ENCODE measurements at regions not wholly inside any gene's neighbourhood (a gene's known extent, or its start where the extent isn't known, plus 50 kb on each side); places are given as distances from the start of the nearest gene placed in this dataset.

DNA sequence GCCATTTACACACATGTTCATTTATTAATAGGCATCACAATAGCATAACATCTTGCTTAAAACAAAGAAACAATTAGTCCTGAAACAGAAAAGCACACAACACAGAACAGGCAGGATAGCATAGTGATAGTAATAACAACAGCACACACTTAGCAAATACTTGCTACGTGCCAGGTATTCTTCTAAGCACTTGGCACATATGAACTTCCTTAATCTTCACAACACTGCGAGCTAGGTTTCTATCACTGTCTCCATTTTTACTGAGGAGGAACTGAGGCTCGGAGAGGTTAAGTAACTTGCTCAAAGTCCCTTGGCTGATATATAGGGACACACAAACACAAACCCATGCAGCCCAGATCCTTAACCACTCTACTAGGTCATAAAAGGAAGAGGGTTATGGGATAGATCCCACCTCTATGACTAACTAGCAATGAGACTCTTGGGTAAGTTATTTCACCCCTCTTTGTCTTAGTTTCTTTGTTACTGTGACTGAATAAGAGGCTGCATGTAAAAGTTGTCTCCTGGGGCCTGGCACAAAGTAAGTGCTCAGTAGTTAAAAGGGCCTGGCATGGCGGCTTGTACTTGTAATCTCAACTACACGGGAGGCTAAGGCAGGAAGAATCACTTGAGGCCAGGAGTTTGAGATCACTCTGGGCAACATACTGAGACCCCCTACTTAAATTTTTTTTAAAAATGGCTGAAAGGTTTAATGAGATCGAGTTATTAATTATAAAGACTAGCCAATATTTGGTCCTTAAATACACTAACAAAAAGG is 181.0 kb upstream of the RHOBTB1 start:
- Histone ChIP-seq H3K4me1 (no peaks in the 10 kb centered on the region), H2AFZ (no peak overlapping the region), H3K36me3 (ENCODE audit: control insufficient read depth, insufficient read depth, low read length) (no peaks in the 10 kb centered on the region), H3K27me3 (ENCODE audit: control insufficient read depth, insufficient read depth, low read length) (no peaks in the 10 kb centered on the region), H3K9me3 (ENCODE audit: control insufficient read depth, low read length) (no peaks in the 10 kb centered on the region), H3K27ac (no peak overlapping the region), H3K9ac (no peak overlapping the region), H3K4me2 (ENCODE audit: low read length) (no peak overlapping the region), H3K4me3 (ENCODE audit: low read depth, low read length) (no peak overlapping the region), H3K79me2 (no peaks in the 10 kb centered on the region)
- TF ChIP-seq, protein P1, sequence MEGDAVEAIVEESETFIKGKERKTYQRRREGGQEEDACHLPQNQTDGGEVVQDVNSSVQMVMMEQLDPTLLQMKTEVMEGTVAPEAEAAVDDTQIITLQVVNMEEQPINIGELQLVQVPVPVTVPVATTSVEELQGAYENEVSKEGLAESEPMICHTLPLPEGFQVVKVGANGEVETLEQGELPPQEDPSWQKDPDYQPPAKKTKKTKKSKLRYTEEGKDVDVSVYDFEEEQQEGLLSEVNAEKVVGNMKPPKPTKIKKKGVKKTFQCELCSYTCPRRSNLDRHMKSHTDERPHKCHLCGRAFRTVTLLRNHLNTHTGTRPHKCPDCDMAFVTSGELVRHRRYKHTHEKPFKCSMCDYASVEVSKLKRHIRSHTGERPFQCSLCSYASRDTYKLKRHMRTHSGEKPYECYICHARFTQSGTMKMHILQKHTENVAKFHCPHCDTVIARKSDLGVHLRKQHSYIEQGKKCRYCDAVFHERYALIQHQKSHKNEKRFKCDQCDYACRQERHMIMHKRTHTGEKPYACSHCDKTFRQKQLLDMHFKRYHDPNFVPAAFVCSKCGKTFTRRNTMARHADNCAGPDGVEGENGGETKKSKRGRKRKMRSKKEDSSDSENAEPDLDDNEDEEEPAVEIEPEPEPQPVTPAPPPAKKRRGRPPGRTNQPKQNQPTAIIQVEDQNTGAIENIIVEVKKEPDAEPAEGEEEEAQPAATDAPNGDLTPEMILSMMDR (IDR thresholded peaks at IDR 0.05), result no peak

DNA sequence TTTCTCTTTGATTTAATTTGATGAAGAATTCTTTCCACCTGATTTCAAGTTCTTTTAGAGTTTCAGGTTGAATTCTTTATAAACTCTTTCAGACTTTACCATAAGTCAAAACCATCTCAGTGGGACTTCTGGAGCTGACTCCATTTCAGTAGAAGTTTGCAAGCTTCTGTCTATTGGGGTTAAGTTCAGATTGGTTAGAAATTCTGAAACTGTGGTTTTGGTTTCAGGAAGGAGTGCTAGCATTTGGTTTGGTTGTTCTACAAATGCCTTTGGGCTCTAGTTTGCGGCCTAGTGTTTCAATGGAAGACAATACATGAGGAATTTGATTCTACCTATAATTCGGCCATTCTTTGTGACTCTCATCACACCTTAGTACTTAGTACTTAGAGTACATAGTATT is 176.8 kb upstream of the RHOBTB1 start:
- H3K9ac ChIP-seq, result no peak overlapping the region
- no peaks in the 10 kb centered on the region for H3K36me3 ChIP-seq (ENCODE audit: control insufficient read depth, insufficient read depth, low read length)
- no peaks in the 10 kb centered on the region for H3K27me3 ChIP-seq (ENCODE audit: control insufficient read depth, insufficient read depth, low read length)
- TF ChIP-seq, protein P1 (IDR thresholded peaks at IDR 0.05), result no peak
- H3K79me2 ChIP-seq, result no peaks in the 10 kb centered on the region
- H3K27ac ChIP-seq, result no peak overlapping the region
- no peaks in the 10 kb centered on the region for H3K4me1 ChIP-seq
- H3K9me3 ChIP-seq (ENCODE audit: control insufficient read depth, low read length), result no peaks in the 10 kb centered on the region
- no peak overlapping the region for H3K4me2 ChIP-seq (ENCODE audit: low read length)
- no peak overlapping the region for H3K4me3 ChIP-seq (ENCODE audit: low read depth, low read length)
- H2AFZ ChIP-seq, result no peak overlapping the region

DNA sequence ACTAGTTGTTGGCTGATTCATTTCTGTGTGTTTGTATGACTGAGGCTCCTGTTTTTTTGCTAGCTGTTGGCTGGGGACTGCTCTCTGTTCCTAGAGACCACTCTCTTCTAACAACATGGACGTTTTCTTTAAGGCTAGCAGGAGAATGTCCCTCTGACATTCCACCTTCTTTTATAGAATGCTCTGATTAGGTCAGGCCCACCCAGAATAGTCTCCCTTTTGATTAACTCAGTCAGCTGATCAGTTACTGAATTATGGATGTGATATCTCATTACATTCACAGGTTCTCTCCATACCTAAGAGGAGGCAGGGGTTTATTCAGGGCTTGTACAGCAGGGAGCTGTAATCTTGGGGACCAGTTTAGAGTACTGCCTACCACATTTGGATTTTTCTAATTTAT is 175.6 kb upstream of the RHOBTB1 start:
- H3K4me1 ChIP-seq, result no peaks in the 10 kb centered on the region
- no peaks in the 10 kb centered on the region for H3K79me2 ChIP-seq
- H3K9ac ChIP-seq, result no peak overlapping the region
- TF ChIP-seq, protein P1 (IDR thresholded peaks at IDR 0.05), result no peak
- no peak overlapping the region for H2AFZ ChIP-seq
- H3K36me3 ChIP-seq (ENCODE audit: control insufficient read depth, insufficient read depth, low read length), result no peaks in the 10 kb centered on the region
- H3K27ac ChIP-seq, result no peak overlapping the region
- no peaks in the 10 kb centered on the region for H3K27me3 ChIP-seq (ENCODE audit: control insufficient read depth, insufficient read depth, low read length)
- no peak overlapping the region for H3K4me2 ChIP-seq (ENCODE audit: low read length)
- H3K4me3 ChIP-seq (ENCODE audit: low read depth, low read length), result no peak overlapping the region
- no peaks in the 10 kb centered on the region for H3K9me3 ChIP-seq (ENCODE audit: control insufficient read depth, low read length)

DNA sequence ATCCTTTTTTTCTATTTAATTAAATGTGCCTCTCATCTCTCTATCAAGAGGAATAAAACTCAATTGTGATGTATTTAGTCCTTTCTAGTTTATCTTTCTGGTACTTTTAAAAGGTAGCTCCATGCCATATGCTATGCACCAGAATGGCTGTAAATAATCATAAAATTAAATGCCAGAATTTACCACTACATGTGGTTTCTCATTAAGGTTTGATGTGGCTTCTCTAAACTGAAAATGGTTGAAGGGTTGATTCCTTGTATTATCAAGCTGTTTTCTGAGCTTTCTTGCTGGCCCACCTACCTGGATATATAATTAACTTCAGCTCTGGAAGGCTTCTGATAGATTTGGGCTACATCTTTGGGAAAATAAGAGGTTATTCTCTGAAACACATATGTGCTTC is 171.9 kb upstream of the RHOBTB1 start:
- Histone ChIP-seq H3K36me3 (ENCODE audit: control insufficient read depth, insufficient read depth, low read length) (no peaks in the 10 kb centered on the region), H3K27me3 (ENCODE audit: control insufficient read depth, insufficient read depth, low read length) (no peaks in the 10 kb centered on the region), H3K79me2 (no peaks in the 10 kb centered on the region), H3K9me3 (ENCODE audit: control insufficient read depth, low read length) (no peaks in the 10 kb centered on the region), H3K4me3 (ENCODE audit: low read depth, low read length) (no peak overlapping the region), H3K27ac (no peak overlapping the region), H3K4me2 (ENCODE audit: low read length) (no peak overlapping the region), H3K4me1 (no peaks in the 10 kb centered on the region), H2AFZ (no peak overlapping the region), H3K9ac (no peak overlapping the region)
- TF ChIP-seq, protein P1 (IDR thresholded peaks at IDR 0.05), result no peak

DNA sequence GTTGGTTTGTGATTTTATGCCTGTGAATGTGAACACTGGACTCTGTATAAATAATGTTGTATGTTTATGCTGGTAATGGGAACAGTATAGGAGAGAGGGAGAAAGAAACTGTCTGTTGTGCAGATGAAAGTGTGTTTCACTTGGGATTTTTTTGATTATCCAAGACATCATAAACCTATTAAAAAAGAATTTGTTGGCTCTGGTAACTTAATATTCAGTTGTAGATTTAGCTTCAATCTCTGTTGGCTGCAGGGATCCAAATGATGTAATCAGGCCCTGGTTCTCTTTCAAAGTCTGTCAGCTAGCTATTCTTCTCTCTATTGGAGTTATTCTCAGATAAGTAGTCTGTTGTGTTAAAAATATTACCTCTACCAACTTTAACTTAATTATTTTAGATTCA is 168.8 kb upstream of the RHOBTB1 start:
- Histone ChIP-seq H3K27me3 (ENCODE audit: control insufficient read depth, insufficient read depth, low read length) (no peaks in the 10 kb centered on the region), H3K4me1 (no peaks in the 10 kb centered on the region), H3K4me2 (ENCODE audit: low read length) (no peak overlapping the region), H3K9ac (no peak overlapping the region), H2AFZ (no peak overlapping the region), H3K9me3 (ENCODE audit: control insufficient read depth, low read length) (no peaks in the 10 kb centered on the region), H3K36me3 (ENCODE audit: control insufficient read depth, insufficient read depth, low read length) (no peaks in the 10 kb centered on the region), H3K4me3 (ENCODE audit: low read depth, low read length) (no peak overlapping the region), H3K27ac (no peak overlapping the region), H3K79me2 (no peaks in the 10 kb centered on the region)
- TF ChIP-seq, protein P1 (IDR thresholded peaks at IDR 0.05), result no peak

All from parathyroid adenoma (tissue), 2 donors.